DMS114 treated with DMSO at 0.1 percent for 48 hours (cell line): ENCODE measurements at regions not wholly inside any gene's neighbourhood (a gene's known extent, or its start where the extent isn't known, plus 50 kb on each side); places are given as distances from the start of the nearest gene placed in this dataset.
"Not testable (repeated sequence)": the region's sequence is repeated elsewhere in the genome, so short reads cannot be mapped to it uniquely, and the experiment has no call there.

Experiments used
- DNase-seq: peaks from one replicate; lab custom pipeline; 2025; ENCODE audit not compliant: unreplicated experiment; lab: John Stamatoyannopoulos, UW

DNA sequence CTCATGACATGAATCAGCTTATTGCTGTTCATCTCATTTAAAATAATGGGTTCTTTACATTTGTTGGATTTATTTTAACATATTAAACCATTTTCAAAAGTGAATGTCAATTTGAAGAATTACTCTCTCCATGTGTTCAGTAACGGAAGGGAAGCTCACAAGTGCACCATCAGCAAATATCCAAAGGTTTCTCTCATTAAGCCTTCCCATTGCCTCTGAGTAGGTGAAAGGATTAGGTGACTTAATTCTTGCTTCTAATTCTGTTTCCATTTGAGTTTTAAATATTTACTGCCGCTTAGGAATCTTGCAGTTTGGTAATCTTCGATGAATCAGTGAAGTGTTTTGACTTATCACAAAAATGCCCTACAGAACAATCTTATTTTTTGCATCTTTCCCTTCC lies 145.1 kb upstream of the NYAP2 start:
- no peak for DNase-seq

DNA sequence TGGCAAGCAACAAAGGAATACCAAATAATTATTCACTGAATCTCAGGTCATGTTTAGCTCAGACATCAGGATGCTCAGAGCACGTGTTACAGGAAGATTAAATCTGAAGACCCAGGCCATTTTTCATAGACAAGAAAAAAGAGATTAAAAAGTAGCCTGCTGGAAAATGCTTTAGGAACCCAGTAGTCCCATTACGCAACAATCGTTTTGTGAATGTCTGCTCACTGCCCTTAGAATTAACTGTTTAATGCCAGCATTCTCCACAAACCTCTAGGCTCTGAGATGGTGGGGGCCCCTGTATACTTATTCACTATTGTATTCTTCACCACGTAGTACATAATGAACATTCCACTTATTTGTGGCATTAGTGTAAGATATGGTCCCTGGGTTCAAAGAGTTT lies 154.6 kb upstream of the NYAP2 start:
- DNase-seq = no peak

DNA sequence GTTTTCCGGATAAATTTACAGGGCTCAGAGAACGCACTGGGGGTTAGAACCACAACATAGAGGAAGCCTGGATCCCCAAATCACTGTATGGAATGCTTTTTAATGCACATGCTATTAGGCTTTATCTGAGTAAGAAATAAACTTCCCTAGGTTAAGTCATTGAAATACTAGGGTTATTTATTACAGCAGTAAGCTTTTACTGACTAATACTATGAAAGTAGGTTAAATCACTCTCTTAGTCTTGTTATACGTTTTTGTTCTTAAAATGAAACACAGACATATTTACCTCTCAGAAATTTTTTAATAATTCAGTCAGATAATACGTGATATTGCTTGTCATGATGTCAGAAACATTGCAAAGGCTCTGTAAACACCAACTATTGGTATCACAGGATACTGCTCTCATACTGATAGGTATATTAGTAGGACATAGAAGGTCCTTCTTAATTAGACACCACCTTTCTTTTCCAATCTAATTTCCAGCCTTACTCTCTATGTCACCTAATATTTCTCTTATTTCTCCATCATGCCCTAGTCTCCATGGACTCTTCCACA lies 162.7 kb upstream of the NYAP2 start:
- DNase-seq = no peak

DNA sequence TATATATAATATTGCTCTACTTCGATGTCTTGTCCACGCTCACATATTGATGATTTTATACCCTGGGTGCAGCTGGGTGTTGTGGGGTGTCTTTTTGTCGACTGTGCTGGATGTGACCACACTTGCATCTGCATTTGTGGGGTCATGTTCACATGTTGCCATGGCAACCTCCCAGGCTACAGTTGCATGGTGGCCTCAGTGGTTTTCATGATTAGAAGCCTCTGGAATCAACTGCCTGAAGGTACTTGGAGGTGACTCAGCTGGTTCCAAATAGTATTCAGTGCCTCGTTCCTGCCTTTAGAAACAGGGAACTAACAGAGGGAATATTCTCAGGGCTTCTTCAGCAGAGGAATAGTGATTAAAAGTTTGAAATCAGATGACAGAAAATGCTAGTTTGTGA lies 166.3 kb upstream of the NYAP2 start:
- DNase-seq = no peak

DNA sequence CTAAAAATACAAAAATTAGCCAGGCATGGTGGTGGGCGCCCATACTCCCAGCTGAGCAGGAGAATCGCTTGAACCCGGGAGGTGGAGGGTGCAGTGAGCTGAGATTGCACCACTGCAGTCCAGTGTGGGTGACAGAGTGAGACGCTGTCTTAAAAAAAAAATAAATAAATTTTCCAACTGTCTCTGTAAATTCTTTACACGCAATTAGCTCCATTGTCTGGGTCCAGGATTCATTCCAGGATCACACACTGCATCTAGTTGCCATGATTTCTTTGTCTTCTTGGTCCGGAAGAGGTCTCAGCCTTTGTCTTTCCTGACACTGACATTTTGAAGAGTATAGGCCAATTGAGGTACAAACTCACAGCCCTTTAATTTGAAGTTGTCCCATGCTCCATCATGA lies 167.6 kb upstream of the NYAP2 start:
- DNase-seq = no peak

DNA sequence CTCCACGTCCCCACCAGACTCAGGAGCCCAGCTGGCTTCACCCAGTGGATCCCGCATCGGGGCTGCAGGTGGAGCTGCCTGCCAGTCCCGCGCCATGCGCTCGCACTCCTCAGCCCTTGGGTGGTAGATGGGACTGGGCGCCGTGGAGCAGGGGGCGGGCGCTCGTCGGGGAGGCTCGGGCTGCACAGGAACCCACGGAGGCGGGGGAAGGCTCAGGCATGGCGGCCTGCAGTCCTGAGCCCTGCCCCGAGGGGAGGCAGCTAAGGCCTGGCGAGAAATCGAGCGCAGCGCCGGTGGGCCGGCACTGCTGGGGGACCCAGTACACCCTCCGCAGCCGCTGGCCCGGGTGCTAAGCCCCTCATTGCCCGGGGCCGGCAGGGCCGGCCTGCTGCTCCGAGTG lies 170.2 kb upstream of the NYAP2 start:
- DNase-seq = not testable (repeated sequence)

DNA sequence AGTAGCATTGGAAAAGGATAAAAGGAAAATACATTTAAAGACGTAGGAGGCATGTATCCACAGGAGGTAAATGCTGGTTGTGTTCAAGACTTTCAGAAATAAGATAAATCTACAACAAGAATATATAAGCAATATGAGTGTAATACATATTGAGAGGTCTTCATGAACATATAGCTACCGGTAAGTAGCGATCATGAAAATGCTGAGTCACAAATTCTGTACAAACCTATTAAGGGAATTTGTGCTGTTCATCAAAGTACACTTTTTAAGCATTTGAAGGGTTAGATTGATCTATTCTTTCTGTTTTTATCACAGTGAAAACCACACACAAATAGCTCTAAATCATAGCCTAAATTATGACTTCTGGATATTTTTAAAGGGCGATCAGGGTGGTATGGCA lies 173.1 kb upstream of the NYAP2 start:
- DNase-seq = no peak

DNA sequence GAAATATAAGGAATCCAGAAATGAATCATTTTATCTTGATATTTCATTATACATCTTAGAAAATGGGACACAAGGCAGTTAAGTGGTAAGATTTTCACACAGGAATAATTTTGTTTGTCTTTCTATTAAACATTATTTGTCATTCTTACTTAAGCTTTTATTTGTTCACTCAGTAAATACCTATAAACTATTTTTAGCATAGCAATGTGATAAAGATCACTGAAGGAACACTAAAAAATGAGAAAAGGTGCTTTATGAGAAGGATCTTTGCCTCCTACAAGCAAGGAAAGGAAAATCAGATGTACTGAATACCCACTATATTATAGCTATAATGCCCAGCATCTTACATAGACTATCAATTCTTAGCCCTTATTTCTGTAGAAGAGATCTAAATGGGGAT lies 176.2 kb upstream of the NYAP2 start:
- DNase-seq = no peak

DNA sequence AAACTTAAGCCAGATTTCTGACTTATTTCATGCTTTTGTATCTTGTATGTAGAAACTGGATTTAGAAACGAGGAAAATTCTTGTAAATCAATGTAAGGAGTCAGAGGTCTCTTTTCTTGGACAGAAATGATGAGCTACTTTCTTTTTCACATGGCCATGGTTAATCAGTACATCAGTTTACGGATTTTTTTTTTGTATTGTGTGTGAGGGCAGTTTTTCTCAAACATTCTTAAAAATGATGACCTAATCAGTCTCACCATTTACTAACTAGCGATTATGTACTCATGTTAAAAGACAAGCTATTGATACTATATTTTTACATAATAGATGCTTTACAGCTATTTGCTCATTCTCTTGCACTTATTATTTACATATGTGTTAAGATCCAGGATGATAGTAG lies 165.2 kb upstream of the DOCK10 start:
- DNase-seq = no peak

DNA sequence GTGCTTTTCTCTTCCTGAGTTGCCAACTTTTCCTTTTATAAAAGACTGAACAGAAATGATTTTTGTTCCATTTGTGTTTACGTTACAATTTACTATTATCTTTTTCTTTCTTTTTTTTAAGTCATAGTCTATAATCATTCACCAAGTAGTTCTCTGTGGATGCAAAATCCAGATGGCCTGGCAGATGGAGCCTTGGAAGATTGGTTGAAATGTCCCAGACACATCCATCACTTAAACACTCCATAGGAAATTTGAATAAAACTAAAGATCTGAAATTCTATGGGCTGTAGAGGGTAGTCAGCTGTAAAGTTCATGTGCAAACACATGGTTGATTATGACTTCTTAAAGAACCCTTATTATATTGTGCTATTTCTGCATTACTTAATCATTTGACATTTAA lies 164.8 kb upstream of the DOCK10 start:
- DNase-seq = no peak

DNA sequence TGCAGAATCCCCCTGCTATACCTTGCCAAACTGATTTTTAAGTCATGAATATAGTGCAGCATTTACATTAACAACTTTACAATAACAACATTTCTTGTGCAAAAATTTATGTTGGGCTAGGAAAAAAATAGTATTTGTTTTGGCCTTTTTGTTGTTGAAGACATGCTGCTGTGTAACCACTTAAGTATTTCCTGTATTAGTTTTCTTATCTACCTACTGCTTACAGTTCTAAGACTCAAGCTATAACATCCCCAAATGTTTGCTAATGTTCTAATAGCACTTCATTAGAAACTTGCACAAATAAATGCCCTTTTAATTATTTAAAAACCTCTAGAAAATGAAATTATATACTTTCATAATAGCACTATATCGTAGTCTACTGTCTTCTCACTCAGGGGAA lies 154.3 kb upstream of the DOCK10 start:
- no peak for DNase-seq

DNA sequence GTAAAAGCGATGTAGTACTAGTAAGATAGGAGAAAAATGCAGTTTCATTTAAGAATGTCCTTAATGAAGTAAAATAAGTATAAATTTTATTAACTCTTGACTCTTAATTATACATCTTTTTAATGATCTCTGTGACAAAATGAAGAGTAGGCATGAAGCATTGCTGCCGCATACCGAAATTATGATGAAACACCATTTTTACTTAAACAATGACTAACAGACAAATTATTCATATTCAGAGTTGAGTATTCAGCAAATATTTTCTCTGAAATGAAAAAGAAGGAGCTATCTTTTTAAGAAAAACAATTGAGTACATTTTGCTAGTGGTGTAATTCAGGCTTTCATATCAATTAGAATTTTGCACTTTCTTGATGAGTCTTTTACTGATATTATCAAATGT lies 150.6 kb upstream of the DOCK10 start:
- no peak for DNase-seq

DNA sequence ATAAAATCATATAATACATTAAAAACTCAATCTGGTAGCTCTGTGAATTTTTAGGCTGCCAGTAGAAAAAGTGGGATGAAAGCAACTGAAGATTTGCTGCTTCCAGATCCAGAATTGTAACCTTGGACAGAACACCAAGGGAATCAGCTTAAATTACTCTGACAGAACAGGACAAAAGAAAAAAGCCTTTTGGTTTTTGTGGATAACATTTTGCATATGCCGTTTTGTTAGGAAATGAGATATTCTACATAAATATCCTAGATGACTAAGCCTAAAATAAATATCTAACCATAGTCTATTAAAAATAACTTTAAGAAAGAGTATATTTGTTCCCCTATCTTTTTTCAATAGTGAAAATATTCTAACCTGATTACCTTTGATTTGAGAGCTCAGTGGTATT lies 148.7 kb upstream of the DOCK10 start:
- no peak for DNase-seq

DNA sequence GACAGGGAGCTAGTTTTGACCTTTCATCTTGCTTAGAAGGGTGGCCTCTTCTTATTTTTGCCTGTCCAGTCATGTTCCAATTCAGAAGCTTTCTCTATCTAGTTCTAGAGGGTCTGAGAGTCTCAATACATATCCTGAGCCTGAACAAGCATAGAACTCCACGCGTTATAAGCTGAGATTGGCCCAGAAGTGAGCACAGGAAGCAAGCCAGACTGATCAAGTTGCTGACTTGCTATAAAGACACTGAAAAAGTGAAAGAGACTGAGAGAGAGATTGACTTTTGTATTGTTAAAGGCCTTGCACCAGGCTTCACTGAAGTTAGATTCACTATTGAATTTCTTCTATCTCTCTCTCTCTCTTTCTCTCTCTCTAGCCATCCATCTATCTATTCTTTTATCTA lies 142.7 kb upstream of the DOCK10 start:
- DNase-seq = no peak

DNA sequence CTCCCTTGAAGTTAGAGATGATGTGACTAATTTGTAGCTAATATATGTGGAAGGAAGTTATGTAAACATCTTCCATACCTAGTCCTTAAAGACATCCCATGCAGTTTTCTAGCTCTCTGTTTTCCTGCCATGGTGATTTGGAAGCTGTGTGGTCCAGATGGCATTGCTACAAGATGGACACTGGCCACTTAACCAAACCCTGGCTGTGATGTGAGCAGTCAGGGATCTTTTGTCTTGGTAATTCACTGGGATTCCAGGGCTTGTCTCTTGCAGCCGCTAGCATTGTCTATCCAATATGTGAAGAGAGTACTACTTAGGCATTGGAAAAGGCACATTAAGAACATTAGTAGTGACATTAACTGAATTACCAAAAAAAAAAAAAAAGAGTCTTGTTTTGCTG lies 139.9 kb upstream of the DOCK10 start:
- no peak for DNase-seq

DNA sequence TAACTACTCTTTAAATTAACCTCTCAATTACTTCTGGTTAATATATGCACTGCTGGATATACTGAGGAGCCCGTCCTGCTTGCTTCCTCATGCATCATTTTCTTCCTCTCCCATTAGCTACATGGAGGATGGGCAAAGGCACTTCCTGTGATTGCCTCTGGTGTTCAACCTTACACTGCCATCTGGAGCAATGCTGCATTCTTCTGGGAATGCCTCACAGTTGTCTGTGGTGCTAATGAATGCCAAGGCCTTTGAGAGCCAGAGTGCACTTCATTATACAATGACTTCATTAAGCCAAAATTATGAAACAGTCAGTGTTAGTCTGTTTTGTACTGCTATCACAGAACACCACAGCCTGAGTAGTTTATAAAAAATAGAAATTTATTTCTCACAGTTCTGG lies 134.8 kb upstream of the DOCK10 start:
- no peak for DNase-seq

DNA sequence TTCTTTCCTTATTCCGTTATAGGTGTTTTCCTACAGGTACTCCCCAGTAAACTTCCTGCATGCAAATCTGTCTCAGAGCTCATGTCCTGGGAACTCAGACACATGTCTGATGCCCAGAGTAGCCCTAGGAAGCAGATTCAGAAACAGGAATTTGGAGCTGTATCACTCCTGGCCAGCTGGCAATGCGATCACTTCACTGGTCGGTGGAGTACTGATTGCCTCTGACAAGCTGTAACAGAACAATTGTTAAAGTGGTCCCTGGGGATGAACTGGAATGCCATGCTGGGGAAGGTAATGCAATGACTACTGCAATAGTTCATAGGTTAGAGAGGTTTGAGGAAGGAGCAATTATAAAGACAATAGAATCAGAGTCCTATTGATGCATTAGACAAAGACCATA lies 131.6 kb upstream of the DOCK10 start:
- DNase-seq = no peak

DNA sequence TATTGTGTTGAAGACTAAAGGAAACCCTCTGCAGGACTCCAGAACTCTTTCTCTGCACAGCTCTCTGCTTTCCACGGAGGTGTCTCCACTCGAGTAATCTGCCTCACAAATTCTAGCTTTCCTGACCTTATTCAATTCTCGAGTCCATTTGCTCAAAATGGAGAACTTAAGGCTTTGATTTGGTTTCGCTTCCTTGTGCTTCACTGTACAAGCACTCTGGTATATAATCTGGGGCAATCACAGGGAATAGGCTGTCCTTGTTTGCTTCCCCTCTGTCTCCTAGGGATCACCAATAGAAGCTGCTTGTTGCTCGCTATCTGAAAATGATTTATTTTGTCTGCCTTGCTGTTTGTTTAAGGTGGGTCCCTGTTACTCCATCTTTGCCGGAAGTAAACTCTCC lies 129.1 kb upstream of the DOCK10 start:
- no peak for DNase-seq

DNA sequence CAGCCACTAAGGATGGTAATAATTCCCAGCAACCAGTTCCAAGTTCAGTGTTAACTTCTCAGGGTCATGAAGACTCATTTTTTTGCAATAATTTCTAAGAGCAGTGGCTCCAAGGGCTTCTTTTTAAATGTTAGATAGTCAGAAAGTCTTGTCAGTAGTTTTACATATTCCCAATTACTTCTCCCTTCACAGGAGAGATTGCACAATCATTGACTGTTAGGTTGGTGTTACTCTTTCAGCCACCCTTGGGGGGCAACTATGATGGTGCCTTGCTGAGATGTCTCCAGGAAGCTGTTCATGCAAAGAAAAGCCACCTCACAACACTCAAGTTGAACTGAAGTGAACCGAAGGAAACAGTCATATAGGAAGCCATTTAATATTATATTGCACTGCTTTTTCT lies 127.9 kb upstream of the DOCK10 start:
- DNase-seq = no peak

DNA sequence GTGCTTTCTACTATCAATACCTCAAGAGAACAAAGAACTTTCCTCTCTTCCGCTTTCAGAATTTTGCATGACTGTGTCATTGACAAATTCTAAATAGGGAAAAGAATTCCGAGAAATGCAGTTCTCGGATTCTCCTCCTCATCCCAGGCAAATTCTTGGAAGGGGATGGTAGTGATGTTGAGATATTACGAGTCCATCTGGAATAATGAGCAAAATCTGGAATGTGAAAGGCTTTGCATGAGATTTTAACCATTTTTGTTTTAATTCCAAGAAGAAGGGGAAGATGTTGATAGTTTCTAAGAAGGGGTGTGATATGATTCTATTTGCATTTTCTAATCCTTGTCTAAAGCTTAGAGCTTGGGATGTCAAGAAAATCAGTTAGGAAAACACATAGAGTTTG lies 127.1 kb upstream of the DOCK10 start:
- DNase-seq = no peak

DNA sequence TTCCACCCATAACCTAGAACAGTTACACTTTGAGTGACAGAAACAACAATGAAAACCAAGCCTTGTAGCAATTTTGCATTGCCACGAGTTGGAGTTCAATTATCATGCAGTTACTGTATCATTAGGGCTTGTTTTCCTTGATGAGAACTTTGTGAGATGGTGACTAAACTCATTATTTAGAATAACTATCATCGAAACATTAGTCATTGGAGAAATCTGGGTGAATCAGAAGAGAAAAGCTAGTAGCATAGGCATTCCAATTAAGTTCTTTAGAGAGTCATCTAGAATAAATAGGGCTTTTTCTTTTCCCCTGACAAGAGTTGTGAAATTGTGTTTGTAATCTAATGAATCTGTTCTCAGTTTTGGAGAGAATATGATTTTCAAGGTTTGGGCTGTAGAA lies 122.8 kb upstream of the DOCK10 start:
- DNase-seq = no peak

DNA sequence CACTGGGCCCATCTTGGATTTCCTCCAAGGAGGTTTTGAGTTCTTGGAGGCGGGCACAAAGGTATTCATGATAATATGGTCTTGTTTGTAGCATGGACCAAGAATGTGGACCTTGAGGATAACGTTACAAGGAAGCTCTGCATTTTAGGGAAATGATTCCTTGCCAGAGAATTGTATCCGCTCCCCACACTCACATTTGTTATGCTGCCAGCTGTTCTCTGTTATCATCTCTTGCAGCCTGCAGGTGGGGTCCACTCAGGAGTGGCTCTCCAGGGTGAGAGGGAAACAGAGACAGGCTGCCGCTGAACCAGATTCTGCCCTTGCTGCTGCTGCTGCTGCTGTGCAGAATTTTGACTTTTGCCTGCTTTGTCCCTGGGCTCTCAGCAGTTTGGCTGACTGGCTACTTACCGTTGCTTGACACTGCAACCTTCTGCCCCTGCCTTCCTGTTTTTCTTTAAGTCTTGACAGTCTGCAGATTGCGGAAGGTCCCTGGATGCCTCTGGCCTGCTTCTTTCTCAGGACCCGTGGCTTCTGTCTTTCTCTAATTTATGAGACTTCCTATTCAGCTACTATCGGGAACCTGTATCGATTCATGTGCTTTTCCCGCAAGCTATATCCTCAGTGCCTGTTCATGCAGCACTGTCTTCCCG lies 122.3 kb upstream of the DOCK10 start:
- DNase-seq = no peak

DNA sequence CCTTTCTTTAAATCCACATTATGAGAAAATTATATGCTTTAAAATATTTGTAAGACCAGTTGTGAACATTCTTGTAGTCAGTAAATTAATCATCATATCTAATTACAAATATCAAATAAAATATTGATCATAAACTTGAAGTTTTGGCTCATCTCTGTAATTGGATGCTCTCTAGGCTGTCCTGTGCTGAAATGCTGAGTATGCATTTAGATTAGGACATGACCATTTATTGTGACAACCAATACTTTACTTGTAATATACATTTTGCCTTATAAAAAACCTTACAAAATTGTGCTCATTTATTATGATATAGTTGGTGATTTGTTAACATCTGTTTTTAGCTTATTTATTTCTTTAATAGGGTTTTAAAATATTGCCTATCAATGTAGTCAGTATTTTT lies 116.1 kb upstream of the DOCK10 start:
- DNase-seq = no peak
